GM21360 (cell line): ENCODE measurements at regions not wholly inside any gene's neighbourhood (a gene's known extent, or its start where the extent isn't known, plus 50 kb on each side); places are given as distances from the start of the nearest gene placed in this dataset.
"Not testable (repeated sequence)": the region's sequence is repeated elsewhere in the genome, so short reads cannot be mapped to it uniquely, and the experiment has no call there.

Source experiments
- ATAC-seq: cut with Tn5 transposase; IDR thresholded peaks from one replicate; pipeline ENCODE4 v1.9.1; 2021; ENCODE audit warnings: mild to moderate bottlenecking, moderate library complexity; ENCODE audit not compliant: unreplicated experiment

- ATAC-seq, result no peak
Measured at GRCh38 chr14:41297576-41298327, 308.9 kb upstream of the LRFN5 start.

GRCh38 chr14:41295734-41296133 is 310.9 kb upstream of the LRFN5 start:
- ATAC-seq, result no peak

GRCh38 chr14:41289025-41289424 is 317.7 kb upstream of the LRFN5 start:
- no peak for ATAC-seq

- no peak for ATAC-seq
Measured at GRCh38 chr14:41285186-41285748, 321.4 kb upstream of the LRFN5 start.

DNA sequence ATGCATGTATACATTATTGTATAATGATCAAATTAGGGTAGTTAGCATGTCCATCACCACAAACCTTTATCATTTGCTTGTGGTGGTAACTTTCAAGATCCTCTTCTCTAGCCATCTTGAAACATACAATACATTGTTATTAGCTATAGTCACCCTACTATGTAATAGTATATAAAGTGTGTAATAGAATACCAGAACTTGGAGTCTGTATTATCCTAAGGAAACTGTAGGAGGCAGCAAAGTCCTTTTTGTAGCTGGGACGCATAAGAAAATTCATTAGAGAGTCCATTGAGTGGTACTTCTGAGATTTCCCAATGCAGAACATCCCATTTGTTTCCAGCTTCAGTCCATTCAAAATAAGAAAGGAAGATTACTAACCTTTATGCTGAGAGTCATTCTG is 325.9 kb upstream of the LRFN5 start:
- ATAC-seq, result no peak

DNA sequence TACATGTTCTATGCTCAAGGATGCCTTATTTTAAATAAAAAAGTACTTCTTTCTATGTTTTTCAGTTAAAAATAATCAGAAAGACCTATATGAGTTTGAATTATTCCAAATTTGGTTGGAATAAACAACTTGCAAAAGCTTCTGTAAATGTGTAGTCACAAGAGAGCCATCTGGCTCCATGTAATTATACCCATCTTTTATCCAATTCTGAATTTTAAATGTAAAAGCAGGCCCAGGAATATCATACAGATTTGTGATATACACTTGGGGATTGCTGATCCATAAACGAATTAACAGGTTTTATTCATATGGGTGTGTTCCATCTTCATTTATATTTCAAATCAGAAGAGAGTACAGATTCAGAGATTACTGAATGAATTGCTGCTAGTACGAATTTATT is 329.2 kb upstream of the LRFN5 start:
- no peak for ATAC-seq

GRCh38 chr14:41257476-41257875 is 349.2 kb upstream of the LRFN5 start:
- no peak for ATAC-seq

GRCh38 chr14:41235466-41235865 is 371.2 kb upstream of the LRFN5 start:
- ATAC-seq, result no peak

GRCh38 chr14:41230683-41231082 is 376.0 kb upstream of the LRFN5 start:
- no peak for ATAC-seq

GRCh38 chr14:41229824-41230223 is 376.9 kb upstream of the LRFN5 start:
- no peak for ATAC-seq

DNA sequence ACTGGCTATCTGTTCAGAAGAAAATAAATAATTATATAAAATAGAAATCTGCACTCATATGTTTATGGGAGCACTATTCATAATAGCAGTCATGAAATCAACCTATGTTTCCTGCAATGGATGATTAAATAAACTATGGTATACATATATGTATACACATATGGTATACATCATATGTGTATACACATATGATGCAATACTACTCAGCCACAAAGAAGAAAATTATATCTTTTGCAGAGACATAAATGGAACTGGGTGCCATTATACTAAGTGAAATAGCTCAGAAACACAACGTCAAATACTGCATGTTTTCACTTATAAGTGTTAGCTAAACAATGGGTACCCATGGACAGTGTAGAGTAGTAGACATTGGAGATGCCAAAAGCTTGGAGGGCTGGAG is 381.2 kb upstream of the LRFN5 start:
- ATAC-seq, result no peak

DNA sequence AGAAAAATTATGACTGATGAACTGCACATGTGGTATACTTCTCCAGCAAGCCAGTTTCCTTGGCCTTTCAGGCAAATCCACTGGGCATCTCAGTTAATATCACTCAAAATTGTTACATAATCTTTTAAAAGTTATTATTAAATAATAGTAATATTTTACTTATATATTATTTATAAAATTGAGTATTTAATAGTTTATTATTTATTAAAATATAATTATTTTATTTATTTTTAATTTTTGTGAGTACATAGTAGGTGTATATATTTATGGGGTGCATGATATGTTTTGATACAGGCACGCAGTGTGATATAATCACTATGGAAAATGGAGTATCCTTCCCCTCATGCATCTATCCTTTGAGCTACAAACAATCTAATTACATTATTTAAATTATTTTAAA is 384.1 kb upstream of the LRFN5 start:
- no peak for ATAC-seq

- not testable (repeated sequence) for ATAC-seq
Measured at GRCh38 chr14:41214978-41215377, 391.7 kb upstream of the LRFN5 start.

DNA sequence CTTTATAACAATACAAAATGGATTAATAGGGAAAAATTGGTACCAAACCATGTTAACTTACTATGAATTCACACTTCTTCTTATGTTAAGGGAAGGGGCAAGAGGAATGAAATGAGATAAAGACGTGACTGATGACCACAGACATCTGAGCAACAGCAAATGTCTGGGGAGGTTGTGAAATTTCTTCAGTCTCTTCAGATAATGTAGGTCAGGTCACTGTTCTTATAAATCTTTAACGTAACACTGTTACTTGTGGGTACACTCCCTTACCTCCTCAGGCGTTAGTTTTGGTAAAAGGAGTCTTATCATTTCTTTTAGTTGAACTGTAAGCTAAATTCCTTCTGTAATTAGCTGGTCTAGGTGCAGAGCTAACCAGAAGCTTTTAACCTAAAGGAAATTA is 405.0 kb upstream of the LRFN5 start:
- ATAC-seq, result no peak

DNA sequence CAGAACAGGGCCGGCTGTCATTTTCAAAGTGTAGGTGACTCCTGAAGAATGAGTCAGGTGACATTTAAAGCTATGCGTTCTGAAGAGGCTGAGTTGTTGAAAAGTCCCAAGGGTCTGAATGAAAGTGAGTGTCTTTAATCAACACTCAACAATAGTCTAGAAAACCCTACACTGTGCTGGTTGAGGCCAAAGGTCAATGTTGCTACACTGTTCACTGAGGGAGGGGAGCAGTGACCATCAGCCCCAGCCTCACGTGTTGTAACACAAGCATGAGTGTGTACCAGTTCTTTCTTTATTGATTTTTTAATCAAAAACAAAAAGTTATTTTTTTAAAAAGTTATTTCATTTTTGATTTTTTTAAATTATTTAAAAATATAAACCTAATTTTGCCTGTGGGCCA is 418.8 kb upstream of the LRFN5 start:
- no peak for ATAC-seq

DNA sequence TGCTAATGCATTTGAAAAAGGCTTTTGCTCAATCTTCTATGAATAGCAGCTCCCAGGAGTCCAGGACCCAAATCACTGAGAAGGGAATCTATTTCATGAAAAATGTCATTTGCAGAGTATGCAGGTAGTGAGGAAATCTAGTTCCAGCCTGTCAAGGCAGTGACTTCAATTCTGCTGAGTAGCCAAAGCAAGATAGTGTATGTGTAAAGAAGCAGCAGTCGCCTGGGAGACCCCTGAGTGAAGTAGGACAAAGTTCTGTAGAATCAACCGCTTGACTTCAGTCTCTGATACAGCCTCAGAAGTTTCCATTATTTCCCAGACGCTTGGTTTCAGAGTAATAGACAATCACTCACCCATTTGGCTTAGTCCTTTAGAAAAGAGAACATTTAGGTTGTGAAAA is 435.6 kb upstream of the LRFN5 start:
- no peak for ATAC-seq

DNA sequence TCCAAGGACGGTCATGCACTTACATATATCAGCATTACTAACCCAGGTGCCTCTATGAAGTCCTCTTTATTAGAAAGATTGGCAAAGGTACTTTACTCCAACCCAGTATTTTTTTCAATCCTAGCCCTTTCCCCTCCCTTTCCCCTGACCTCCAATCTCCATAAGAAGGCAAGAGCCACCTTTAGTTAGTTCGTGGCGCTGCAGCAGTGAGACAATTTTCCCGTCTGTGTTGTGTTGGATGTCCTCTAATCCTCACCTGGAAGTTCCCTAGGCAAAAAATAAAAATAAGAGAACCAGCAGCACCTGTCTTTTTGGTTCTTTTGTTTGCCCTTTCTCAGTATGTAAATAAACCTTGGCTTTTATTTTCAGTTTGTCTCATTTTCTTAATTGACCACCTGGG is 439.6 kb upstream of the LRFN5 start:
- no peak for ATAC-seq

DNA sequence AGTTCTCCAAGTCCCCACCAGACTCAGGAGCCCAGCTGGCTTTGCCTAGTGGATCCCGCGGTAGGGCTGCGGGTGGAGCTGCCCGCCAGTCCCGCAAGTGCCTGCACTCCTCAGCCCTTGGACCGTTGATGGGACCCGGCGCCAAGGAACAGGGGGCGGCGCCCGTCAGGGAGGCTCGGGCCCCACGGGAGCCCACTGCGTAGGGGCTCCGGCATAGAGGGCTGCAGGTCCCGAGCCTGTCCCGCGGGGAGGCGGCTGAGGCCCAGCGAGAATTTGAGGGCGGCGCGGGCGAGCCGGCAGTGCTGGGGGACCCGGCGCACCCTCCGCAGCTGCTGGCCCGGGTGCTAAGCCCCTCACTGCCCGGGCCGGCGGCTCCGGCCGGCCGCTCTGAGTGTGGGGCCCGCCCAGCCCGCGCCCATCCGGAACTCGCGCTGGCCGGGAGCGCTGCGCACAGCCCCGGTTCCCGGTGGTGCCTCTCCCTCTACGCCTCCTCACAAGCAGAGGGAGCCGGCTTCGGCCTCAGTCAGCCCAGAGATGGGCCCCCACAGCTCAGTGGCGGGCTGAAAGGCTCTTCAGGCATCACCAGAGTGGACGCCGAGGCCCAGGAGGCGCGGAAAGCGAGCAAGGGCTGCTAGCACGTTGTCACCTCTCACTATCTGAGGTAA is 452.4 kb upstream of the LRFN5 start:
- ATAC-seq, result no peak

- ATAC-seq, result no peak
Measured at GRCh38 chr14:41146391-41146790, 460.3 kb upstream of the LRFN5 start.

GRCh38 chr14:41144370-41144769 is 462.3 kb upstream of the LRFN5 start:
- no peak for ATAC-seq

DNA sequence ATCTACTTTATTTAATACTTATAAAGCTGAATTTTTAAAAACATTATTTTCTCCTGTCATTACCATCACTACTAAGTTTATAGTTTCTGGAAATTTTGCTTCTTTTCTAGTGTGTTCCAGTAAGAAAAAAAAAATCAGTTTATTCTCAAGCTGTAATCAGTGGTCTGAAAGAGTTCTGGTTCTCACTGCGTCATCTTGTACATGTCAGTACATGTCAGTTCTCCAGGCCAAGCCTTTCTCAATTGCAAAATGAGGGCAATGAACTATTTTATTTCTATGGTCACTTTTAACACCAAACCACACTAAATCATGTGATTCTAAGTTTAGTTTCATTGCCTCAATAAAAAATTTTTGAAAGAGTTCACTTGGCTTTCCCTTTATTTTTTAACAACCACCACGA is 468.9 kb upstream of the LRFN5 start:
- no peak for ATAC-seq

DNA sequence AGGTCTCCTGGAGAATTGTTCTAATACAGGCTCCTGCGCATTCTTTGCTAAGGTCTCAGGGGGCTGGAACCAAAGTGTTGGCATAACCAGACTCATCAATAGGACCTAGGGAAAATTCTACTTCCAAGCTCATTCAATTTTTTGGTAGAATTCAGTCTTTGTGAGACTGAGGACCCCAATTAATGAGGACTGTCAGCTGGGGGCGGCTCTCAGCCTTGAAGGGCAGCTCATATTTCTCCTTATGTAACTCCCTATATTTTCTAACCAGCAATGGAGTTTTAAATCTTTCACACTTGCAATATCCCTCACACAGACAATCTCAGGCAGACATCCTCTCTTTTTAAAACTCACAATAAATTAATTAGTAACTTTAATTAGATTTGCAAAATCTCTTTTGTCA is 476.4 kb upstream of the LRFN5 start:
- no peak for ATAC-seq
